ENCODE measurements at regions not wholly inside any gene's neighbourhood (a gene's known extent, or its start where the extent isn't known, plus 50 kb on each side); places are given as distances from the start of the nearest gene placed in this dataset.
A peak's percentile ranks its signal among the peaks of the same experiment; 100 is the strongest.

GRCh38 chr19:28636016-28636629 is 576.8 kb downstream of the UQCRFS1 start:
- no peak overlapping the region for H3K4me3 ChIP-seq (ENCODE audit: low read depth, low read length)
- no peak for DNase-seq (ENCODE audit: low read depth)
- TF ChIP-seq CTCF (IDR thresholded peaks at IDR 0.05; ENCODE audit: low read depth, low read length, missing control alignments): no peak

- no peak for DNase-seq (ENCODE audit: low read depth)
- no peak overlapping the region for H3K4me3 ChIP-seq (ENCODE audit: low read depth, low read length)
- no peak for TF ChIP-seq CTCF (IDR thresholded peaks at IDR 0.05; ENCODE audit: low read depth, low read length, missing control alignments)
Measured at GRCh38 chr19:28634837-28635236, 578.1 kb downstream of the UQCRFS1 start.

GRCh38 chr19:28634019-28634328 is 579.0 kb downstream of the UQCRFS1 start:
- H3K4me3 ChIP-seq (ENCODE audit: low read depth, low read length): no peak overlapping the region
- no peak for DNase-seq (ENCODE audit: low read depth)
- no peak for TF ChIP-seq CTCF (IDR thresholded peaks at IDR 0.05; ENCODE audit: low read depth, low read length, missing control alignments)

- no peak overlapping the region for H3K4me3 ChIP-seq (ENCODE audit: low read depth, low read length)
- TF ChIP-seq CTCF (IDR thresholded peaks at IDR 0.05; ENCODE audit: low read depth, low read length, missing control alignments): peak; percentile 70
- DNase-seq (ENCODE audit: low read depth): no peak
Measured at GRCh38 chr19:28633319-28634018, 579.5 kb downstream of the UQCRFS1 start.

GRCh38 chr19:28632371-28633080 is 580.4 kb downstream of the UQCRFS1 start:
- no peak for DNase-seq (ENCODE audit: low read depth)
- TF ChIP-seq CTCF (IDR thresholded peaks at IDR 0.05; ENCODE audit: low read depth, low read length, missing control alignments): no peak
- no peak overlapping the region for H3K4me3 ChIP-seq (ENCODE audit: low read depth, low read length)

GRCh38 chr19:28631961-28632360 is 581.0 kb downstream of the UQCRFS1 start:
- no peak for TF ChIP-seq CTCF (IDR thresholded peaks at IDR 0.05; ENCODE audit: low read depth, low read length, missing control alignments)
- no peak overlapping the region for H3K4me3 ChIP-seq (ENCODE audit: low read depth, low read length)
- no peak for DNase-seq (ENCODE audit: low read depth)
